ENCODE measurements at regions not wholly inside any gene's neighbourhood (a gene's known extent, or its start where the extent isn't known, plus 50 kb on each side); places are given as distances from the start of the nearest gene placed in this dataset.

- H3K79me2 ChIP-seq (ENCODE audit: insufficient read depth, low read depth, low read length) = no peaks in the 10 kb centered on the region
- no peaks in the 10 kb centered on the region for H3K9me2 ChIP-seq (ENCODE audit: insufficient read depth, low read length)
- TF ChIP-seq EZH2phosphoT487 (IDR thresholded peaks at IDR 0.05; ENCODE audit: borderline replicate concordance, low read depth, low read length) (no peak), CTCF (conservative IDR thresholded peaks at IDR 0.05; ENCODE audit: low read length) (no peak)
- no peaks in the 10 kb centered on the region for H3K9me3 ChIP-seq (ENCODE audit: low read length)
- H3K4me3 ChIP-seq (ENCODE audit: low read depth, low read length, poor library complexity, severe bottlenecking) = no peak overlapping the region
- H3K36me3 ChIP-seq (ENCODE audit: insufficient read depth, low read length) = no peaks in the 10 kb centered on the region
- ChIA-PET POLR2A (interaction anchor here (1.4 kb wide), 1 partner anchor 12 kb away, joined by 5 read pairs; no protein-coding TSS in a partner anchor), CTCF (ENCODE audit: unreplicated experiment) (no interaction called here)
- no peak overlapping the region for H3K4me2 ChIP-seq (ENCODE audit: low read length)
- no peaks in the 10 kb centered on the region for H3K4me1 ChIP-seq (ENCODE audit: insufficient read depth, low read length, poor library complexity, severe bottlenecking)
- intact Hi-C loops (cut with micrococcal nuclease; ENCODE audit: unreplicated experiment) = no loop called here
- H3K27ac ChIP-seq (ENCODE audit: low read depth, low read length, poor library complexity, severe bottlenecking) = no peak overlapping the region
- DNase-seq (ENCODE audit: low spot score) = no peak
- H2AFZ ChIP-seq (ENCODE audit: low read length) = no peak overlapping the region
- H4K20me1 ChIP-seq (ENCODE audit: insufficient read depth, low read length) = no peaks in the 10 kb centered on the region
- no TSS peak for BruUV-seq (replicated peaks)
These were observed 646.7 kb upstream of the SALL1 start for GRCh38 chr16:51797669-51798259.

GRCh38 chr16:51779240-51779639, 628.2 kb upstream of the SALL1 start:
- no peaks in the 10 kb centered on the region for H3K4me1 ChIP-seq (ENCODE audit: insufficient read depth, low read length, poor library complexity, severe bottlenecking)
- BruUV-seq (replicated peaks) = no TSS peak
- no peak overlapping the region for H3K27ac ChIP-seq (ENCODE audit: low read depth, low read length, poor library complexity, severe bottlenecking)
- H3K9me3 ChIP-seq (ENCODE audit: low read length) = no peaks in the 10 kb centered on the region
- H4K20me1 ChIP-seq (ENCODE audit: insufficient read depth, low read length) = no peaks in the 10 kb centered on the region
- TF ChIP-seq EZH2phosphoT487 (IDR thresholded peaks at IDR 0.05; ENCODE audit: borderline replicate concordance, low read depth, low read length) (no peak), CTCF (conservative IDR thresholded peaks at IDR 0.05; ENCODE audit: low read length) (no peak)
- no peak overlapping the region for H3K4me2 ChIP-seq (ENCODE audit: low read length)
- H2AFZ ChIP-seq (ENCODE audit: low read length) = no peak overlapping the region
- H3K9me2 ChIP-seq (ENCODE audit: insufficient read depth, low read length) = no peaks in the 10 kb centered on the region
- H3K36me3 ChIP-seq (ENCODE audit: insufficient read depth, low read length) = no peaks in the 10 kb centered on the region
- no peak overlapping the region for H3K4me3 ChIP-seq (ENCODE audit: low read depth, low read length, poor library complexity, severe bottlenecking)
- ChIA-PET POLR2A (interaction anchor here (0.6 to 0.7 kb wide), 2 partner anchors 40 to 45 kb away, joined by 3 read pairs; no protein-coding TSS in a partner anchor), CTCF (ENCODE audit: unreplicated experiment) (no interaction called here)
- intact Hi-C loops (cut with micrococcal nuclease; ENCODE audit: unreplicated experiment) = no loop called here
- H3K79me2 ChIP-seq (ENCODE audit: insufficient read depth, low read depth, low read length) = no peaks in the 10 kb centered on the region
- DNase-seq (ENCODE audit: low spot score) = no peak

- CTCF ChIA-PET (ENCODE audit: unreplicated experiment) = no interaction called here
- H2AFZ ChIP-seq (ENCODE audit: low read length) = no peak overlapping the region
- POLR2A ChIA-PET = no interaction called here
- no peaks in the 10 kb centered on the region for H3K36me3 ChIP-seq (ENCODE audit: insufficient read depth, low read length)
- DNase-seq (ENCODE audit: low spot score) = no peak
- TF ChIP-seq CTCF (conservative IDR thresholded peaks at IDR 0.05; ENCODE audit: low read length) (no peak), EZH2phosphoT487 (IDR thresholded peaks at IDR 0.05; ENCODE audit: borderline replicate concordance, low read depth, low read length) (no peak)
- H3K9me3 ChIP-seq (ENCODE audit: low read length) = no peaks in the 10 kb centered on the region
- no peak overlapping the region for H3K4me3 ChIP-seq (ENCODE audit: low read depth, low read length, poor library complexity, severe bottlenecking)
- no peak overlapping the region for H3K27ac ChIP-seq (ENCODE audit: low read depth, low read length, poor library complexity, severe bottlenecking)
- BruUV-seq (replicated peaks) = no TSS peak
- intact Hi-C loops (cut with micrococcal nuclease; ENCODE audit: unreplicated experiment) = no loop called here
- H4K20me1 ChIP-seq (ENCODE audit: insufficient read depth, low read length) = no peaks in the 10 kb centered on the region
- no peaks in the 10 kb centered on the region for H3K79me2 ChIP-seq (ENCODE audit: insufficient read depth, low read depth, low read length)
- no peaks in the 10 kb centered on the region for H3K9me2 ChIP-seq (ENCODE audit: insufficient read depth, low read length)
- no peak overlapping the region for H3K4me2 ChIP-seq (ENCODE audit: low read length)
- H3K4me1 ChIP-seq (ENCODE audit: insufficient read depth, low read length, poor library complexity, severe bottlenecking) = no peaks in the 10 kb centered on the region
These were observed 622.2 kb upstream of the SALL1 start for GRCh38 chr16:51773071-51773890.

Measured in OCI-LY7 (cell line).